ENCODE measurements at regions not wholly inside any gene's neighbourhood (a gene's known extent, or its start where the extent isn't known, plus 50 kb on each side); places are given as distances from the start of the nearest gene placed in this dataset.
"Not testable (repeated sequence)": the region's sequence is repeated elsewhere in the genome, so short reads cannot be mapped to it uniquely, and the experiment has no call there.

DNA sequence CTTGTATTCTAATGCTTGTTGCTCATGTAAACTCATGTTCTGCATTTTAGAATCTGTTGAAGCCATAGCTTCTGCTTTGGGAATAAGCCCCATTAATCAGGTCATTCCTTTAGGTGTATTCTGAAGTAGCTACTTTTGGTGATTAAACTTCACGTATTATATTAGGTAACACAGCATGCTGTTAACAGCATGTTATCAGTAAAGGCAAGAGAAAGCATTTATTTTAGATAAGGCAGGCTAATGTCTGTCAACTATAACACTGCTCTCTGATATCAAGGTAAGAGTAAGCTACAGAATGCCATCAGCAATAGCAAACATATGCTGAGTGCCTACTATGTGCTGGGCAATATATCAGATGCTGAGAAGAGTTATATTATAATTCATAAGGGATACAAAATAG is 726.4 kb downstream of the TTLL7 start:
- TF ChIP-seq, protein P1, sequence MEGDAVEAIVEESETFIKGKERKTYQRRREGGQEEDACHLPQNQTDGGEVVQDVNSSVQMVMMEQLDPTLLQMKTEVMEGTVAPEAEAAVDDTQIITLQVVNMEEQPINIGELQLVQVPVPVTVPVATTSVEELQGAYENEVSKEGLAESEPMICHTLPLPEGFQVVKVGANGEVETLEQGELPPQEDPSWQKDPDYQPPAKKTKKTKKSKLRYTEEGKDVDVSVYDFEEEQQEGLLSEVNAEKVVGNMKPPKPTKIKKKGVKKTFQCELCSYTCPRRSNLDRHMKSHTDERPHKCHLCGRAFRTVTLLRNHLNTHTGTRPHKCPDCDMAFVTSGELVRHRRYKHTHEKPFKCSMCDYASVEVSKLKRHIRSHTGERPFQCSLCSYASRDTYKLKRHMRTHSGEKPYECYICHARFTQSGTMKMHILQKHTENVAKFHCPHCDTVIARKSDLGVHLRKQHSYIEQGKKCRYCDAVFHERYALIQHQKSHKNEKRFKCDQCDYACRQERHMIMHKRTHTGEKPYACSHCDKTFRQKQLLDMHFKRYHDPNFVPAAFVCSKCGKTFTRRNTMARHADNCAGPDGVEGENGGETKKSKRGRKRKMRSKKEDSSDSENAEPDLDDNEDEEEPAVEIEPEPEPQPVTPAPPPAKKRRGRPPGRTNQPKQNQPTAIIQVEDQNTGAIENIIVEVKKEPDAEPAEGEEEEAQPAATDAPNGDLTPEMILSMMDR (IDR thresholded peaks at IDR 0.05; ENCODE audit: low read length), result not testable (repeated sequence)
- TF ChIP-seq EZH2 (IDR thresholded peaks at IDR 0.05; ENCODE audit: borderline replicate concordance, low read length), result not testable (repeated sequence)
